NCI-H1694 (cell line): ENCODE measurements at regions not wholly inside any gene's neighbourhood (a gene's known extent, or its start where the extent isn't known, plus 50 kb on each side); places are given as distances from the start of the nearest gene placed in this dataset.
"Not testable (repeated sequence)": the region's sequence is repeated elsewhere in the genome, so short reads cannot be mapped to it uniquely, and the experiment has no call there.

ENCODE experiments used
- DNase-seq: peaks from one replicate; lab custom pipeline; 2025; lab: John Stamatoyannopoulos, UW

DNA sequence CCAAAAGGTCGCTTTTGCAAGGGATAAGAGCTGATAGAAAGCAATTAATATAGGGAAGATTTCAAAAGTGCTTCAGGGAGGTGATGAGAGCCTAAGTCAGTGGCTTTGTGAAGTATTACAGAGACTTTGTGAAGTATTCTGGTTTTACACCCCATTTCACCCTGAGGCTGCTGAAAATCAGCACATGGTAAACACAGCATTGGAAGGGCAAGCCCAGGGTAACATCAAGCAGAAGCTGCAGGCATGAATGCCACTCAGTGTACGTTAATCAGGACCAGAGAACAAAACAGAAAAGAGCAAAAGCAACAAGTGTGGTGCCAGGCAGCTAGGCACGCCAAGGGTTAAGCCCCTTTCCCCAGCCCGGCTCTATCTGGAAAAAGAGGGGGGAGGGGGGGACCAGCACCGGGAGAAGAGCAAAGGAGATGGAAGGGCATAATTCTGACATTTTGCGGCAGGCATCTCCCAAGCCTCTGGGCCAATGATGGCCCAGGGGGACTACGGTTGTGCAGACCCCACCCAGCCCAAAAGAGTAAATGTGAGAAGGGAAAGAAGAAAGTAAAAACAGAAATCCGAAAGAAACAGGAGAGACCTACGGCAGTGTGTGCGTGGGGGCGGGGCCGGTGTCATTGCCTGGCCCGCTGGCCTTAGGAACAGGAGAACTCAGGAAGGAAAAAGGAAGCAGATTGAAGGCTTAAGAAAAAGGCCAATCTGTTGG lies 58.9 kb downstream of the DHRS2 start:
- DNase-seq: no peak

DNA sequence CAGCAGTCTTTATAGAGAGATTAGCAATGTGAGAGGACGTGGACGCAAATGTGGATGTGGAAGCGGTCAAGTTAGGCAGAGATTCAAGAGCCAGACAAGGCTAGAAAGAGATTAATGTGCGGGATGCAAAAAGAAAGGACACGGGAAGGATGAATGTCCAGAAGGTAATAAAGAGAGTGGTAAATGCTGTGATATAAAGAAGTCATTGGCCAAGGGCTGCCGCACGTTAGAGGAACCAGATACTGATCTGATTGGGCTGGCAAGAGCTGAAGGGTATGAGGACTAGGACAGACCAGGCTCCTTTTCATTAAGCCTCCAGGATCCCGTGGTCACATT lies 59.5 kb downstream of the DHRS2 start:
- DNase-seq: no peak

DNA sequence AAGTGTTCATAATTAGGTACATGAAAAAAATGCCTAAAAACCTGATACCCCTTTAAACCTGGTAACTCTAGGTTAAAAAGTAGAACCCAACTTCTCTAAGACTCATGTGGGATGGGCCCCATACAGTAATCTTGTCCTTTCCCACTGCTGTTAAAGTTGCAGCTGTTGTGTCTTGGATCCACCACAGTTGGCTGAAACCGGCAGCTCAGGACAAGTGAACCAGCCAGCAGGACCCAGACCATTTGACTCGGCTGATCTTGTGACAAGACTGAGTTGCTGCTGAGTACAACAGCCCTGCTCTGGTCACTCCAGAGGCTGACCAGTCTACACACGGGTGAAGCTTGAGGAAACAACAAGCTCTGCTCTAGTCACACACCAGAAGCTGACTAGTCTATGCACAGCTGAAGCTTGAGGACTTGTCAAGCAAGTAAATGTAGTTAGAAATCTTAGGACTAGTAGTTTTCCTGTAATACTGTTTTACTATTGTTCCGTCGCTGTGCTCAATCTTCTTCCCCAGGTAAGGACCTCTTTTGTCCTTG lies 60.6 kb downstream of the DHRS2 start:
- DNase-seq: no peak

DNA sequence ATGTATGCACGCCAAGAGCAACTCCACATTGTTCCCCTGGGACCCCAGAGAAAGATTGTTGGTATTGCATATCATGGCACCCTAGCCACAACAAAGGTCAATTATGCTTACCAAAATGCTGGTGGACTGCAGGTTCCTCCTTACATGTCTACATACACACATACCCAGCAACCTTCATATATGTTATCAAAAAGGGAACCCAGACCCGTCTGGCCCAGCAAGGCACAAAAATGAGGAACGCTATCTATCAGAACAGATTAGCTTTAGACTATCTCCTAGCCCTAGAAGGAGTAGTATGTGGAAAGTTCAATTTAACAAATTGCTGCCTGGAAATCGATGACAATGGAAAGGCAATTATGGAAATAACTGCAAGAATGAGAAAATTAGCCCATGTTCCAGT lies 61.5 kb downstream of the DHRS2 start:
- no peak for DNase-seq

DNA sequence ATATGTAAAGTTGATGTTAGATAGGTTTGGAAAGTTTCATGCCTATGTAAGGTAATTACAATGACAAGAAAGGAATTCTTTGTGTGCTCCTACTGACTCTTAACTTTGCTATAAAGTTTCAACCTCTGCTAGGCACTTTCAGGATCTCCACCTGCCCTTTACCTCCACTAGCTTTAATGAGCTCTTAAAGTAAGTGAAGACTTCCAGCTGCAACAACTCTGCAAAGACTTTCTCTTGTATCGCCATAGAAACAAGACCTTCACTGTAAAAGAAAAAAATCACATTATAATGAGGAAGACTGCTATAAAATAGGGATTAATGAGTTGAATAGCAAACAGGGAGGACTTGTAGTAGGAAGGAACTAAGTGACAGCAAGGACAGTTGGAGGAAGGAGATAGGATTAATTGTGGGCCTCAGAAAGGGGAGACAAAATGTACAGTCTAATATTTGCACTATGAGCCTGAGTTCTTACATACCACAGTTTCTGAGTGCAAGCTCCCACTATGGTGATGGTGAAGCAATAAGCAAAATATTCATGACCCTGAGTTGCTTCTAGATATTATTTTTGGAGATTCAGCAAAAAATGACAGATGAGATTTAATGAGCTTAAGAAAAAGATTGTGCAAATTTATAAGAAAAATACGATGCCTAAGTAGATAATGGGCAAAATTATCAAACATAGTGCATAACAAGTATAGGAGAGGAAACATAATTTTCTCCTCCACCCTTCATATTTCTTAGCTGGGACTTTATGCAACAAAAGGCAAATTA lies 66.7 kb downstream of the DHRS2 start:
- DNase-seq: no peak

DNA sequence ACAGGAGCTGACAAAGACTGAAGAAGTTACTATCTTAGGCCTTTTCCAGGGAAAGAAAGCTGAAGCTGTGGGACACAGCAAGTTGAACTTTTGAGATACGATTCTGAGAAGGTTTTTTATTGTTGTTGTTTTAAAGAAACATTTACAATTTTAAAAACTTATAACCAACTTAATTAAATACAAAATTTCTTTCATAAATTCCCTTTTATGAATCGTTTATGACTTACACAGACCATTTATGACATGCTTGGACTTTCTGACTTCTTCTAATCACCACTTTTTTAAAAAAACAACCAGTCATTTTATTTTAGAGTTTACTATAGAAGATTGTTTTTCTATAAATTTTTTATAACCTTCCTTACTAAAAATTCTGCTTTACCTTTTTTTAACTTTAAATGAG lies 68.7 kb downstream of the DHRS2 start:
- no peak for DNase-seq

DNA sequence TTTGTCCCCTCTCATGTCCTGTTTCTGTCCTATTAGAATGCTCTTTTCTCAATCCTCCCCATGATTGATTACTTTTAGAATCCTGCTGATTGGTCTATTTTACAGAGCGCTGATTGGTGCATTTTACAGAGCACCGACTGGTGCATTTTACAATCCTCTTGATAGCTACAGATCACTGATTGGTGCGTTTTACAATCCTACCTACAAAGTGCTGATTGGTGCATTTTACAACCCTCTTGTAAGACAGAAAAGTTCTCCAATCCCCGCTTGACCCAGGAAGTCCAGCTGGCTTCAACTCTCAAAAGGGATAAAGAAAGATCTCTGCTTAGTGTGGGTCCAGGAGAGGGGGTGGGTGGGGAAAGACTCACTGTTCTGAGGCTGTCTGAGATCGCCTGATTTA lies 71.3 kb downstream of the DHRS2 start:
- no peak for DNase-seq

DNA sequence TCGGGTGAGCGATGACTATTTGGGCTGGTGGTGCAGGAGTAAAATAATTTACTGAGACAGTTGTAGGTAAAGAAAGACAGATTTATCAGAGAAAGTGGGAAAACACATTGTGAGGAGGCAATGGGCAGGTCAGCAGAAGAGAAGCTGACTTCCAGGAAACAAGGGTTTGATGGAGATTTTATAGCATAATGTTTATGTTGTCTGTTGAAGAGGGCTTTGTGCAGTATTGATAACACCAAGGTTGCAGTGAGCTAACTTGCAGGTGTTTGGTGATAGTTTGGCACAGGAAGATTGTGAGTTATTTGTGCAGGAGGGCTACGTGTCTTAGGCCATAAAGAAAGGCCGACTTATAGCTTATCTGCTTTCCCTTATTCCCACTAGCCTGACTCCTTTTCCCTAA lies 72.2 kb downstream of the DHRS2 start:
- DNase-seq: no peak

DNA sequence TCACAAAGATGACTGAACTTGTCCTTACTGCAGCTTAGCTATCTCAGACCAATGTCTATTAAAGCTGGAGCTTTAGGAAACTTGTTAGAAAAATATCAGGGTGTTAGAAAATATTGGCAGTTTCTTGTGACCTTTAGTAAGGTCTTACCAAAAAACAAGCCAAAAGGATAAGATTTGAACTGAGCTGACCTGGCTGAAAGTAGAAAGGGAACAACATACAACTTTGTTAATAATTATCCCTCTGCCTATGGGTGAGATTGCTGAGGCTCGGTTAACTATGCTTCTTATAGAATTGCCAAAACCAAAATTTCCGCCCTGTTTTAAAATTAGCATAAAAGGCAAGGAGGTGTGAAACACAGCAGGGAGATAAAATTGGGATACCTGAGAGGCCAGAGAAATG lies 73.8 kb downstream of the DHRS2 start:
- DNase-seq: no peak

DNA sequence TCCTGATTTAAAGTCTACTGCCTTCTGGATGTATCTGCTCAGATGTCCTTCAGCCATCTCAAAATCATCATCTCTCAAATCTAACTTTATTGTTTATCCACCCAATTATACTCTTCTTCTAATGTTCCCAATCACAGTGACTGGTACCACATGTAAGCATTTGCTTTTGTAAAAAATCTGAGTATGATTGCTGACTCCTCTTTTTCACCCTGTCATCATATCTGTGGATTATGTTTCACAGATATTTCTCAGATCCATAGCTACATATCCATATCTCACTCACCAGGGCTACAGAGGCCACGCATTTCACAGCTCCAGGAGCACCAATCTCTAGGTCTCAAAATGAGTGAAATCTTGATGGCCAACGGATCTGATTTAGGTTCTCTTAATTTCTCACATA lies 76.1 kb downstream of the DHRS2 start:
- DNase-seq: no peak

DNA sequence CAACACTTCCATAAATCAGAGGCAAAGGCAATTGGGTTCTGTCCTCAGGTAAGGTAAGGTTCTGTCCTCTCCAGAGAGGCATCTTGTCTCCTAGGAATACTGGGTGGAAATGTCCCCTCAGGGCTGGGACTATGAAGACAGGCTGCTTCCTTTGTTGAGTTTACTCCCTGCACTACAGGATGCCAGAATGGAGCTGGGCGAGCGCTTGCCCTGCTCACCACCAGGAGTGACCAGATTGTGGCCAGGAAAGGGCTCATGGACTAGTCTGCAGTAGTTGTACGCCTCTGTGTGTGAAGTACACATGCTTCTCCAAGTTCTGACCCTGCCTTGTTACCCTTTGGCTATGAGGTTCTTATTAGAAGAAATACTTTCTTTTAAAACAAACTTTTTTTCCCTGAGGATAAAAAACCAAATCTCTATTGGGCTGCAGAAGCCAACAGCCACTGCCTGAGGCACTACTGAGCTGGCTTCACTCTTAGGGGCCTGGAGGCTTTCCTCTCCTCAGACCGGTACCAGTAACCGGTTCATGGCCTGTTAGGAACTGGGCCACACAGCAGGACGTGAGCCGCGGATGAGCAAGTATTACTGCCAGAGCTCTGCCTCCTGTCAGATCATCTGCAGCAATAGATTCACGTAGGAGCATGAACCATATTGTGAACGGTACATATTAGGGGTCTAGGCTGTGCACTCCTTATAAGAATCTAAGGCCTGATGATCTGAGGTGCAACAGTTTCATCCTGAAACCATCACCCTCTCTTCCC lies 83.2 kb downstream of the DHRS2 start:
- no peak for DNase-seq

DNA sequence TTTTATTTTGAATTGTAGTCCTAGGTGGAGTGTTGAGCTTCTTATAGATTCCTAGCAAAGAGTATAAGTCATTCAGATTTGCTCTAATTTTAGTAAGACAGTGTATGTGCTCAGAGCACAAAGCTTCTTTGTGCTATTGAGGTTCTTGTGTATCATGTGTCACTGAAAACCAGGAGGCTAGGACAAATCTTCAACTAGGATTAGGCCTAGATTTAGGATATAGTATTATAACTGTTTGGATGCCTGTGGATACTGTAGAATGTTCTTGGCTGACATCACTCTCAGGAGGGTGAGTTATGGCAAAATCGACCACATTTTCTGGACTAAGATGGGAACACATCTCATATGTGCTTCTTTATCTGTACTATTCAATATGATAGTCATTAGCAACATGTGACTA lies 86.5 kb downstream of the DHRS2 start:
- no peak for DNase-seq

DNA sequence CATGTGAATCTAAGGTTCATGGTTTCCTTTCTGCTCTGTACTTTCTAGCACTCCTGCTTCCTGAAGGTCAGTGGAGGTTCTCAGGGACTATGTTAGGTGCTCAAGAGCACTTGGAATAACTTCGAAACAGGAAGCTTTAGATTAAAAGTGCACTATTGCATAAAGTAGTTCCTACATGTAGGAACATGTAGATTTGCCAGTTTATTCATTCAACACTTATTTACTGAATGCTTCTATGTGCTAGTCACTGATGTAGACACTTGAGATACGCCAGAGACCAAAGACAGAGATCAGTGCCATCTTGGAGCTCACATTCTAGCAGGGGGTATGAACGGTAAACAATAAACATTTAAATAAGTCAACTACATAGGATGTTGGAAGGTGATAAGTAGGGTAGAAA lies 87.7 kb downstream of the DHRS2 start:
- DNase-seq: no peak

DNA sequence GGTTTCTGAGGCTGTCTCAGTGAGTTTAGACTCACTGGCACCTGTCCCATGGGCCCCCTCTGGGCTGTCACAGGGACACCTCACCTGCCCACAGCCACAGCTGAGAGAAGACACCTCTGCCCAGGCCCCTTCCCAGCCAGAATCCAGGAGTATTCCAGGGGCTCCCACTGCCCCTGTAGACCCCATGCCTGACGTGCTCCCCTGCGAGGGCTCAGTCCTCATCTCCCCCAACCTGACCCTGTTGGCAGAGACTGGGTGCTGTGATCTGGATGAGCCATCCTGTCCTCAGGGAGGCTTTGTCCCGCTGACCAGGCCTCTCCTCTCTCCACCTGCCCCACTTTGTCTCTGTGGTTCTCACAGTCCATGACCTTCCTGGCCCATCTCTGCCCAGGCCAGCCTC lies 89.4 kb downstream of the DHRS2 start:
- no peak for DNase-seq

DNA sequence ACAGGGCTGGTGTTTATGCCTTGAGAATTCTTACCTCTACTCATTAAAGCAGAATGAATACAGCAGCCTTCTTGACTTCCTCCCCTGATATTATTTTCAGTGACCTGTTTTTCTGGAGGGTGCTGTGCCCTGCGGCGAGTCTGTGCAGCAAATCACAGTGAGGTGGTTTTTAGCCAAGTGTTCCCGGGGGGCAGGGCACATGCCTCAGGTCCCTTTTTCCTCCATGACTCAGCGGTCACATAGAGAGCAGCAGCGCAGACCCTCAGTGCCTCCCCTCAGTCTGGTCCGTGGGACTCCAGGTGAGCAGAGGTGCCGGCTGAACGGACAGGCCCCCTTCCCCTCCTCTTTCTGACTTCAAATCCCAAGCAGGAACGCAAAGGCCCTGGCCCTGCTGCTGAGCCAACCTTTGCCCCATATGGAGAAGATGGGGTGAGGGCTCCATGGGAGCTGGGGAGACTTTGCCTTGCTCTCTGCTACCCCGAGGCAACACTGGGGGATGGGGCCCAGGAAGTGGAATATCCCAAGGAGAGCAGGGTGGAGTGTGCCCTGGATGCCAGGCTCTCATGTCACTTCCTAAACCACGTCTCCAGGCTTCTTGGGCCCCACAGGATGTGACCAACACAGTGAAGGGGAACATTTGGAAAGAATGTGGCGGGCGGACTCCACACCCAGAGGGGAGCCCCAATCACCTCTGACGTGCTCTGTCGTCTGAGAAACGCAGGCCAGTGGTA lies 90.0 kb downstream of the DHRS2 start:
- DNase-seq: no peak

DNA sequence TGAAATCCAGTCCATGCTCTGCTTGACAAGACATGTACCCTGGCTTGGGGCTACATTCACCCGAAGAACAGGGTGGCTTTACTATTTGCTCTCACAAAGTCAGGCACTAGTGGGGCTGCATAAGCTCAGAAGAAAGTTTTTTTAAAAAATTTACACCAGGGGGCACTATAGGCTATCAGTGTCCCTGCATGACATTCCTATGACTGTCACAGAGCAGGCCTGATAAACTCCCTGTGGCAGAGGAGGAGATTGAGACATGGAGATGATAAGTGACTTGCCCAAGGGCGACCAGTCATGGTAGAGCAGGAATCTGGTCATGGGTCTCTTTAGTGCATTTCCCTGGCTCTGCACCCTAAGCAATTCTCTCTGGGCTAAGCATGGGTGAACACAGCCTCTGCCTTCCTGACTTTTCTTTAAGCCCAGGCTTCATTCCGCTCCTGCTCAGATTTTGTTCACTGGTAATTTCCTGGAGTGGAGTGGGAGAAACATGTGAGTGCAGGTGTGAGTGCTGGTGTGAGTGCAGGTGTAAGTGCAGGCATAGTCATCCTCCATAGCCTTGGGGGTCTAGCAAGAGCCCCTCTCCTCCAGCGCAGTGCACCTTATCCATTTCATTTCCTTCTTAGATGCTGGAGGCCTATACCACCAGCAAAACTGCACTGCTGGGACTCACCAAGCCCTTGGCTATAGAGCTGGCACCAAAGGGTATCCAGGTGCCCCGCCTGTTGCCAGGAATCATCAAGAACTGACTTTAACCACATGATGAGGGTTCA lies 91.6 kb downstream of the DHRS2 start:
- peak; percentile 37 for DNase-seq

DNA sequence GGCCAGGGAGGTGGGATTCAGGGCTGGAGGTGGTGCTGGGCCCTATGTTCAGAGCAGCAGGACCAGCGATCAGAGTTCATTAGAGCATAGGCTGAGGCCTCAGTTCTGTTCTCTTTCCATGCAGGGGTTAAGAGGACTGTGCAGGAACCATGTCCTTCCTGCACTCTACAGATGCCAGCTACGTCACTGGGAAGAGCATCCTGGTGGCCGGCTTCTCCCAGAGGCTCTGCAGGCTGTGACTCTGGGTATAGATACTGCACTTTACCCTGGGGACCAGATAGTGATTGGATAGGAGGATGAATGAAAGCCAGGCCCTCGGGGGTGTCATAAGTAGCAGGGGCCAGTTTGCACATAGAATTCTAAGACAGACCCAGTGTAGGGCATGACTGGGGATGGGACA lies 92.6 kb downstream of the DHRS2 start:
- DNase-seq: no peak

DNA sequence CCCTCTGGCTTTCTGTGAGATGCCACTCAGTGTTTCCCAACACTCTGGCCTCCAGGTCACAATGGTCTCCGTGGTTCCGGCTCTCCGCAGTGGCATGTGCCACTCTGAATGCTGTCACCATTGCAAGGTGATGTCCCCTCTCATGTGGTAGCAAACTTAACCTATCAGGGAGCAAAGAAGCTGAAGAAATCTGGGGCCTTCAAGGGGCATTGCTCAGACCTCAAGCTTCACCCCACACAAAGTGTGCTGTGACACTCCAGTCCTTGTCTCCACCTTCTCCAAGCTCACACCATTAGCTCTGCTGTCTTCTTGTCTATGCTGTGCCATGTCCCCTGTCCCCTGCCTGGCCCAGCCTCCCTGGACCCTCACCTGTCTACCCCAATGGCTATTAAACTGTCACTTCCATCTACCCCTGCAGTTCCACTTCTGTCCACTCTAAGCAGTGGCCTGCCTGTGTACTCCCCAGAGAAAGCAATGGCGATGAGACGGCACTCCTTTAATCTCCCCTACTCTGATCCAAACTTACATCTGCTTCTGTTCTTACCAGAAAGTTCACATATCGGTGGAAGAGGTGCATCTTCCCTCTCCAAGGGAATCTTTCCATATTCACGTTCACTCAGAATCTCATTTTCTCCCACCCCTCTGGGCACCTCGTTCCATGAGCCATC lies 93.7 kb downstream of the DHRS2 start:
- DNase-seq: no peak

DNA sequence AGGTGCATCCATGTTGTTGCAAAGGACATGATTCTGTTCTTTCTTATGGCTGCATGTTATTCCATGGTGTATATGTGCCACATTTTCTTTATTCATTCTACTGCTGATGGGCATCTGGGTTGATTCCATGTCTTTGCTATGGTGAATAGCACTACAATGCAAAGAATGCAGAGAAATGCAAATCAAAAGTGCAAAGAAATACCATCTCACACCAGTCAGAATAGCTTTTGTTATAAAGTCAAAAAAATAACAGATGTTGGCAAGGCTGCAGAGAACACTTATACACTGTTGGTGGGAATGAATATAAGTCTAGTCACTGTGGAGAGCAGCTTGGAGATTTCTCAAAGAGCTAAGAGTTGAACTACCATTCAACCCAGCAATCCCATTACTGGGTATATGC lies 99.2 kb downstream of the DHRS2 start:
- no peak for DNase-seq

DNA sequence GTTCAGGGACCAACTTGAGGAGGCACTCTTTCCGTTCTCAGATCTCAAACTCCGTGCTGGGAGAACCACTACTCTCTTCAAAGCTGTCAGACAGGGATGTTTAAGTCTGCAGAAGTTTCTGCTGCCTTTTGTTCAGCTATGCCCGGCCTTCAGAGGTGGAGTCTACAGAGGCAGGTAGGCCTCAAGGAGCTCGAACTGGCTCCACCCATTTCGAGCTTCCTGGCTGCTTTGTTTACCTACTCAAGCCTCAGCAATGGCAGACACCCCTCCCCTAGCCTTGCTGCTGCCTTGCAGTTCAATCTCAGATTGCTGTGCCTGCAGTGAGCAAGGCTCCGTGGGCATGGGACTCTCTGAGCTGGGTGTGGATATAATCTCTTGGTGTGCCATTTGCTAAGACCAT lies 108.2 kb downstream of the DHRS2 start:
- not testable (repeated sequence) for DNase-seq

DNA sequence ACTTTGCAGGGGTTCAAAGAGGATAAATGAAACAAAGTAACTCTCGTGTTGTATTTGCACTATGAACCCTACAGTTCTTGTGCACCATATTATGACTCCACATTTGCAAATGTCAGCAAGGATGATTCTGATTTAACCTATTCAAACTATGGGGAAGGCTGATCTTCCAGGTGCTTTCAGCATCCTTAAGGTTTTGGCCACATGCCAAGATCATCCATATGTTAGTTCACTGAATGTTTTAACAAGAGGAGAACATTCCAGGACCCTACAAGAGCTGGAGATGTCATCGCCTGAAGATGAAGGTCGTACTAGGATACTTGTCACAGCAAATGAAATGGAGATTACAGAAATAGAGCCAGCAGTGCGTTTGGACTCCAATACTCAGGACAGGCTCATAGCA lies 114.2 kb downstream of the DHRS2 start:
- no peak for DNase-seq
